Caco-2 (cell line): ENCODE measurements at regions not wholly inside any gene's neighbourhood (a gene's known extent, or its start where the extent isn't known, plus 50 kb on each side); places are given as distances from the start of the nearest gene placed in this dataset.

Source experiments
- BruUV-seq: library from RNA; stranded (reverse); fragments of 400-500 nt; replicated peaks from 2 replicates; lab custom pipeline; 2021; lab: Mats Ljungman, UMichigan
- CTCF ChIA-PET: fragments of 300-600 bp; sonication (Branson Sonifier 250); formaldehyde crosslinking; loops from one replicate; lab custom pipeline; 2022; ENCODE audit warnings: antibody characterized with exemption; lab: Charles Lee
- POLR2A ChIA-PET: fragments of 300-600 bp; sonication (Branson Sonifier 250); formaldehyde crosslinking; loops from one replicate; lab custom pipeline; 2022; ENCODE audit warnings: antibody characterized with exemption; lab: Charles Lee
- DNase-seq, 2 experiments: peaks; one replicate each; pipeline versions ENCODE4 v3.0.0 to v3.0.0-alpha.2; 2020 to 2022
- H3K27me3 ChIP-seq: replicated peaks from 2 replicates; pipeline ENCODE4 v1.6.0; 2011; ENCODE audit warnings: low read length; ENCODE audit not compliant: control insufficient read depth, insufficient read depth
- H3K36me3 ChIP-seq: 2 replicates; pipeline ENCODE4 v1.5.1; 2011; ENCODE audit warnings: low read length; ENCODE audit not compliant: control insufficient read depth, insufficient read depth
- H3K4me1 ChIP-seq: fragments of 250-450 bp; sonication (Bioruptor Pico); 2 replicates; pipeline ENCODE4 v1.5.1; 2020; ENCODE audit warnings: mild to moderate bottlenecking
- H3K4me3 ChIP-seq: 2 replicates; pipeline ENCODE4 v1.5.1; 2011; ENCODE audit warnings: low read depth, mild to moderate bottlenecking, control low read depth, low read length
- H3K9me3 ChIP-seq: fragments of 250-450 bp; sonication (Bioruptor Pico); 2 replicates; pipeline ENCODE4 v1.5.1; 2020; ENCODE audit warnings: mild to moderate bottlenecking, moderate library complexity
- H3K27ac Mint-ChIP-seq: one replicate; pipeline ENCODE4 v1.8.0; 2022; ENCODE audit warnings: mixed read lengths; ENCODE audit not compliant: unreplicated experiment
- H3K27me3 Mint-ChIP-seq: one replicate; pipeline ENCODE4 v1.8.0; 2022; ENCODE audit warnings: mixed read lengths; ENCODE audit not compliant: insufficient read depth, unreplicated experiment
- H3K36me3 Mint-ChIP-seq: one replicate; pipeline ENCODE4 v1.8.0; 2022; ENCODE audit warnings: mild to moderate bottlenecking, mixed read lengths; ENCODE audit not compliant: insufficient read depth, unreplicated experiment
- H3K4me1 Mint-ChIP-seq: one replicate; pipeline ENCODE4 v1.8.0; 2022; ENCODE audit warnings: low read depth, mixed read lengths; ENCODE audit not compliant: unreplicated experiment
- H3K4me3 Mint-ChIP-seq: one replicate; pipeline ENCODE4 v1.8.0; 2022; ENCODE audit warnings: mild to moderate bottlenecking, moderate library complexity, mixed read lengths; ENCODE audit not compliant: unreplicated experiment
- H3K9me3 Mint-ChIP-seq: one replicate; pipeline ENCODE4 v1.8.0; 2022; ENCODE audit warnings: mixed read lengths; ENCODE audit not compliant: unreplicated experiment
- CTCF ChIP-seq, 2 experiments: fragments of 200-600 bp in 1 of 2; IDR thresholded peaks; 1 replicate in 1 of 2; 2 replicates in 1 of 2; pipeline versions ENCODE4 v1.5.1 to v1.8.0; 2011 to 2022; ENCODE audit warnings: antibody characterized with exemption in 1 of 2, control low read depth in 1 of 2, inconsistent platforms in 1 of 2, low read depth in 1 of 2, low read length in 1 of 2, mild to moderate bottlenecking in 1 of 2, moderate library complexity in 1 of 2; ENCODE audit not compliant: insufficient read depth in 1 of 2, severe bottlenecking in 1 of 2, unreplicated experiment in 1 of 2
- intact Hi-C: fragments of 100-400 bp; cut with micrococcal nuclease; formaldehyde crosslinking; loops from one replicate; pipeline ENCODE4 v1.10.0; 2022; ENCODE audit not compliant: unreplicated experiment

- H3K9me3 Mint-ChIP-seq = peaks cover 14% of the 10 kb centered on the region
Measured at GRCh38 chr22:49600468-49600867, 227.2 kb downstream of the BRD1 start.

DNA sequence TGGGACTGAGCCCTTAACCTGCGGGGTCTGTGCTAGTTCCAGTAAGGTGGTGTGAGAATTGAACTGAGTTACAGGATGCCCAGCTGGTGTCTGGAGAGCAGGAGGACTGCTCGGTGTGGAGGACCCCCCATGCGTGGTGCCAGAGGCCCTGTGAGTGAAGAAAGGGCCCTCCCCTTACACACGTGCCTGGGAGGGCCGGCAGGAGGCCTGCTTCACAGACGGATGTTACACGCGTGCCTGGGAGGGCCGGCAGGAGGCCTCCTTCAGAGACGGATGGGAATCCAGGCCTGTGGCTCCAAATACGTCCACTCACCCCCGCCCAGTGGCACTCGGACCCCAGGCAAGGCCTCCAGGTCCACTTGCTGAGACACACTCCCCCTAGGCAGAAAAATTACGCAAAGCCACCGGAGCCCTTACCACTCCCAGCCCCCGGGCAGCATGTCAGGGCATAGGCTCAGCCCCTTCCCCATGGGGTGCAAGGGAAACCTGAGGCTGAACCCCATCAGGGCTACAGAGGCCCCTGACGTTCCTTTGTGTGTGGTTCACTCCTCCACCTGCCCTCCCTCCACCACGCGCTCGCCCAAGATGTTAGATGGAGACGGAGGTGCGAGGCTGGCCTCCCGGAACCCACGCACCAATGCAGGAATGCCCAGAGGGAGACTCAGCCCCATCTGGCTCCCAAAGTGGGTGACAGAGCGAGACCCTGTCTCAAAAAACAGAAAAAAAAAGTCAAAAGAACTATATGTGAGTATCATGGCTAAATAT, 227.8 kb downstream of the BRD1 start:
- ChIA-PET POLR2A (no interaction called here), CTCF (no interaction called here)
- H3K27me3 Mint-ChIP-seq = no peaks in the 10 kb centered on the region

More at GRCh38 chr22:49600468-49600867, 227.2 kb downstream of the BRD1 start:
- H3K4me3 ChIP-seq = no peak overlapping the region
- H3K27me3 ChIP-seq = no peaks in the 10 kb centered on the region
- no peaks in the 10 kb centered on the region for H3K36me3 ChIP-seq
- TF ChIP-seq CTCF (IDR thresholded peaks at IDR 0.05; ENCODE audit: insufficient read depth in 1 of 2, low read depth in 1 of 2, low read length in 1 of 2, severe bottlenecking in 1 of 2, unreplicated experiment in 1 of 2) = no peak
- ChIA-PET CTCF (no interaction called here), POLR2A (no interaction called here)
- H3K27ac Mint-ChIP-seq = no peak overlapping the region
- intact Hi-C loops = no loop called here
- peaks cover 12% of the 10 kb centered on the region for H3K9me3 ChIP-seq
- no peak overlapping the region for H3K4me3 Mint-ChIP-seq
- no TSS peak for BruUV-seq
- H3K4me1 ChIP-seq = no peaks in the 10 kb centered on the region
- no peaks in the 10 kb centered on the region for H3K4me1 Mint-ChIP-seq
- no peaks in the 10 kb centered on the region for H3K36me3 Mint-ChIP-seq
- H3K27me3 Mint-ChIP-seq = no peaks in the 10 kb centered on the region
- DNase-seq = no peak

GRCh38 chr22:49599039-49599438, 228.6 kb downstream of the BRD1 start:
- no peak overlapping the region for H3K4me3 Mint-ChIP-seq
- H3K27me3 Mint-ChIP-seq = no peaks in the 10 kb centered on the region
- H3K4me1 Mint-ChIP-seq = no peaks in the 10 kb centered on the region
- no peaks in the 10 kb centered on the region for H3K27me3 ChIP-seq
- no peaks in the 10 kb centered on the region for H3K36me3 Mint-ChIP-seq
- no peak for TF ChIP-seq CTCF (IDR thresholded peaks at IDR 0.05; ENCODE audit: insufficient read depth in 1 of 2, low read depth in 1 of 2, low read length in 1 of 2, severe bottlenecking in 1 of 2, unreplicated experiment in 1 of 2)
- H3K9me3 Mint-ChIP-seq = no peaks in the 10 kb centered on the region
- no peaks in the 10 kb centered on the region; the same call in 1 of the 2 replicates for H3K9me3 ChIP-seq
- H3K4me1 ChIP-seq = no peaks in the 10 kb centered on the region
- intact Hi-C loops = no loop called here
- H3K4me3 ChIP-seq = no peak overlapping the region
- DNase-seq = peak in 1 of 2 experiments; percentile 21
- ChIA-PET CTCF (no interaction called here), POLR2A (no interaction called here)
- H3K27ac Mint-ChIP-seq = no peak overlapping the region
- BruUV-seq = no TSS peak
- no peaks in the 10 kb centered on the region for H3K36me3 ChIP-seq

More for the DNA sequence above, 227.8 kb downstream of the BRD1 start:
- H3K4me1 ChIP-seq = no peaks in the 10 kb centered on the region
- Mint-ChIP-seq H3K4me3 (no peak overlapping the region), H3K9me3 (peaks cover 8% of the 10 kb centered on the region), H3K36me3 (no peaks in the 10 kb centered on the region), H3K4me1 (no peaks in the 10 kb centered on the region), H3K27ac (no peak overlapping the region)
- peaks cover 8% of the 10 kb centered on the region for H3K9me3 ChIP-seq
- DNase-seq = peak in 1 of 2 experiments; percentile 26
- no TSS peak for BruUV-seq
- H3K4me3 ChIP-seq = no peak overlapping the region
- intact Hi-C loops = no loop called here
- no peaks in the 10 kb centered on the region for H3K36me3 ChIP-seq
- H3K27me3 ChIP-seq = no peaks in the 10 kb centered on the region
- TF ChIP-seq CTCF (IDR thresholded peaks at IDR 0.05; ENCODE audit: insufficient read depth in 1 of 2, low read depth in 1 of 2, low read length in 1 of 2, severe bottlenecking in 1 of 2, unreplicated experiment in 1 of 2) = no peak
